GM19467 (cell line): ENCODE measurements at regions not wholly inside any gene's neighbourhood (a gene's known extent, or its start where the extent isn't known, plus 50 kb on each side); places are given as distances from the start of the nearest gene placed in this dataset.

ENCODE experiments used
- ATAC-seq: cut with Tn5 transposase; IDR thresholded peaks from one replicate; pipeline ENCODE4 v1.9.1; 2021; ENCODE audit warnings: mild to moderate bottlenecking, moderate library complexity; ENCODE audit not compliant: unreplicated experiment

GRCh38 chr10:112091703-112092102 is 91.9 kb downstream of the GPAM start:
- no peak for ATAC-seq

- ATAC-seq = no peak
These were observed 91.0 kb downstream of the GPAM start for GRCh38 chr10:112092519-112092918.

DNA sequence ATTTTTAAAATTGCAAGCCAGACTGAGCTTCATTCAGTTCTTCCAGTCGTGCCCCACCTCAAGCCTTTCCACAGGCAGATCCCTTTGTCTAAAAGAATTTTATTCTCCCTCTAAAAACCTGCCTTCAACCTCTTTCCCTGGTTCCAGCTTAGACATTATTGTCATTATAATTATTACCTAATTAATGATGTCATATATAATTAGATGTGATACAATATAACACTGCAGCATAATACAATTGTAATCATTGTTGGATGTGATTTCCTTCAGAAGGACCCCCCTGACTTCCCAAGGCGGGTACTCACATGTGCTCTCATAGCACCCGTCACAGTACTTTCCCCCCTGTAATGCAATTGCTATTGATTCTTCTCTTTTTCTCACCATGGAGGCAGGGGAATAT is 88.6 kb downstream of the GPAM start:
- ATAC-seq = no peak

DNA sequence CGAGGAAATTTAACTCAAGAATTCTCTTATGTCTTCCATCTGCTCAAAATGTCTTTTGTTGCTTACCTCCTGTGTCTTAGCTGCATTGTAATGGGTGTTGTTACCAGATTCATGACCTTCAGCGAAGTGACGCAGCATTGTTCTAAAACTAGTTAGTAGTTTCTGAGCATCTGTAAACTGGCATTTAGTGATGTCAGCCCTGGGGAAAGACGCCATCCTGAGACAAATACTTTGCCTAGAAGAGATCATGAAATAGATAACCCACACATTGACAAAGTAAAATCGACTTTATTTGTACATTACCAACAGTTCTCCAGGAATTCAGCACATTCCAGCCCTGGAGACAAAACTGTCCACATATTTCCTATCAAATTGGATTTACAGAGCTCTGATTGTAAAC is 87.8 kb downstream of the GPAM start:
- no peak for ATAC-seq

DNA sequence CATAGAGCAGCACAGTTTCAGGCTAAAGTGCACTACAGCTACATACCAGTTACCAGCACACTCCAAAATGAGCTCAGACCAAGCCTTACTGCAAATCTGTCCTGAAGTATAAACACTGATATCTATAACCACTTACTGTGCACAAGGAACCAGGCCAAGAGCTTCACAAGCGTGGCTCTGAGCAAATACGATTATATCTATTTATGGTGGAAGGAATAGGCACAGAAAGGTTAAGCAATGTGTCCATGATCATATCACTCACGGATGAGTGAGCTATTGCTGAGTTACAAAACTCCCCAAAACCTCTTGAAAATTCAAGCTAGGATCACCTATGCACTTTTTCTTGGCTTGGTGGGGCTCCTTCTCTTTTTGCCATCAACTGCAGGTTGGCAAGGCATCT is 84.9 kb downstream of the GPAM start:
- ATAC-seq = no peak
